Spleen (tissue), 11 donors: ENCODE measurements at regions not wholly inside any gene's neighbourhood (a gene's known extent, or its start where the extent isn't known, plus 50 kb on each side); places are given as distances from the start of the nearest gene placed in this dataset.
A peak's percentile ranks its signal among the peaks of the same experiment; 100 is the strongest.

Experiments
- DNase-seq: peaks from one replicate; pipeline ENCODE4 v3.0.0-alpha.2; 2020
- H3K27ac ChIP-seq, 8 donors: fragments of 200-600 bp; sonication (generic) in 7 of 8; 1 replicate in 4 of 8; 2 replicates in 4 of 8; pipeline versions ENCODE4 v1.5.0 to v1.8.0; 2016 to 2021; ENCODE audit warnings: inconsistent platforms in 4 of 8, mild to moderate bottlenecking in 4 of 8, moderate library complexity in 1 of 8
- H3K27me3 ChIP-seq, 7 donors: fragments of 200-600 bp; sonication (generic) in 6 of 7; replicated peaks in 1 of 7; 1 replicate in 4 of 7; 2 replicates in 3 of 7; pipeline versions ENCODE4 v1.5.0 to v1.8.0; 2016 to 2021; ENCODE audit warnings: inconsistent platforms in 3 of 7, mild to moderate bottlenecking in 1 of 7
- H3K36me3 ChIP-seq, 6 donors: fragments of 200-600 bp; sonication (generic) in 5 of 6; 1 replicate in 4 of 6; 2 replicates in 2 of 6; pipeline versions ENCODE4 v1.5.0 to v1.8.0; 2016 to 2021; ENCODE audit warnings: inconsistent platforms in 2 of 6
- H3K4me1 ChIP-seq, 6 donors: fragments of 200-600 bp; sonication (generic) in 5 of 6; 1 replicate in 3 of 6; 2 replicates in 3 of 6; pipeline versions ENCODE4 v1.5.0 to v1.8.0; 2016 to 2021; ENCODE audit warnings: inconsistent platforms in 3 of 6
- H3K4me3 ChIP-seq, 8 donors: fragments of 200-600 bp; sonication (generic) in 7 of 8; 1 replicate in 4 of 8; 2 replicates in 4 of 8; pipeline versions ENCODE4 v1.5.0 to v1.8.0; 2016 to 2021; ENCODE audit warnings: inconsistent platforms in 4 of 8, mild to moderate bottlenecking in 4 of 8, moderate library complexity in 2 of 8
- H3K9me3 ChIP-seq, 8 donors: fragments of 200-600 bp; sonication (generic) in 7 of 8; 1 replicate in 4 of 8; 2 replicates in 4 of 8; pipeline versions ENCODE4 v1.5.0 to v1.8.0; 2016 to 2021; ENCODE audit warnings: inconsistent platforms in 4 of 8
- POLR2A ChIP-seq, 3 donors: fragments of 450-650 bp; IDR thresholded peaks; one replicate each; pipeline ENCODE4 v1.5.1; 2017; ENCODE audit warnings: antibody characterized with exemption in 3 of 3, mild to moderate bottlenecking in 1 of 3
- POLR2AphosphoS5 ChIP-seq, 3 donors: sonication (generic); formaldehyde crosslinking; IDR thresholded peaks; one replicate each; pipeline ENCODE4 v1.5.1; 2017; ENCODE audit warnings: antibody characterized with exemption in 3 of 3
- WGBS, 5 donors: extraction: QIAGEN DNeasy Blood & Tissue Kit in 3 of 5; methylation state at CpG; one replicate each; pipeline versions ENCODE4 v1.1.5 to v1.1.7; 2013 to 2018; 5-methylcytosine and 5-hydroxymethylcytosine counted together
- intact Hi-C: fragments of 100-400 bp; cut with DNase I; formaldehyde crosslinking; loops from one replicate; pipeline ENCODE4 v1.15.0; 2023; ENCODE audit warnings: low total_unique reads
- TF ChIP-seq, protein P1 (sequence below), 11 experiments: fragments of 200-600 bp in 7 of 11; fragments of 450-650 bp in 4 of 11; sonication (generic) in 4 of 11; IDR thresholded peaks in 8 of 11; conservative IDR thresholded peaks in 3 of 11; 1 replicate in 7 of 11; 2 replicates in 4 of 11; pipeline versions ENCODE4 v1.4.0 to v1.8.0; 2016 to 2021; ENCODE audit warnings: antibody characterized with exemption in 11 of 11, inconsistent platforms in 4 of 11, mild to moderate bottlenecking in 1 of 11
- donor health status: healthy with polysubstance abuse.
- donor health status: DM: no; HTN: no; CAD: no; lungs with moderate emphysema.
- donor health status: DM: no; HTN: no; CAD: no.
- donor health status: Bipolar disorder and iron deficiency.
- donor health status: healthy.
- donor health status: DM: no; HTN: no; CAD: no.
- donor health status: DM: yes; HTN: yes; CAD: no.

DNA sequence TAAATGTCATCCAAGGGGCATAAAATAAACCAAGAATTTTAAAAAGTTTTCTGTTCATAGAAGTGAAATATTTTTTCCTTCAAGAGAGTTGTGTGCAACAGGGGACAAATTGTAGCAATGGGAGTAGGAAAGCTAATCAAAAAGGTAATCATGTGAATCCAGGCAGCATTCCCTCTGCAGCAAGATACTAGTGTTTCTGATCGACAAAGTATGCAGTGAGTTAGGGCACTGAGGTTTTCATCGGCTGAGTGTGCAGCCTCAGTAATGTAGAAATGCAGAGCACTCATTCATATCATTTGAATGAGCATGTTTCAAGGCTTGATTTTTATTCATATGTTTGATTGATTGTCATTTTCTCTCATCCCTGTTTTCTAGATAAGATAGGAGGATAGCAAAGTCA lies 321.7 kb downstream of the PCDH7 start:
- peaks cover 0 to 3% (median 0%) of the 10 kb centered on the region in 6 donors for H3K4me1 ChIP-seq
- no peak overlapping the region for H3K4me3 ChIP-seq
- no peaks in the 10 kb centered on the region for H3K9me3 ChIP-seq
- 86 to 96% (median 90%) methylated on average over 2 of the region's 2 CpGs for WGBS, 5 donors
- H3K27me3 ChIP-seq = no peaks in the 10 kb centered on the region
- DNase-seq = no peak
- H3K36me3 ChIP-seq = no peaks in the 10 kb centered on the region
- intact Hi-C loops = no loop called here
- TF ChIP-seq, protein P1, sequence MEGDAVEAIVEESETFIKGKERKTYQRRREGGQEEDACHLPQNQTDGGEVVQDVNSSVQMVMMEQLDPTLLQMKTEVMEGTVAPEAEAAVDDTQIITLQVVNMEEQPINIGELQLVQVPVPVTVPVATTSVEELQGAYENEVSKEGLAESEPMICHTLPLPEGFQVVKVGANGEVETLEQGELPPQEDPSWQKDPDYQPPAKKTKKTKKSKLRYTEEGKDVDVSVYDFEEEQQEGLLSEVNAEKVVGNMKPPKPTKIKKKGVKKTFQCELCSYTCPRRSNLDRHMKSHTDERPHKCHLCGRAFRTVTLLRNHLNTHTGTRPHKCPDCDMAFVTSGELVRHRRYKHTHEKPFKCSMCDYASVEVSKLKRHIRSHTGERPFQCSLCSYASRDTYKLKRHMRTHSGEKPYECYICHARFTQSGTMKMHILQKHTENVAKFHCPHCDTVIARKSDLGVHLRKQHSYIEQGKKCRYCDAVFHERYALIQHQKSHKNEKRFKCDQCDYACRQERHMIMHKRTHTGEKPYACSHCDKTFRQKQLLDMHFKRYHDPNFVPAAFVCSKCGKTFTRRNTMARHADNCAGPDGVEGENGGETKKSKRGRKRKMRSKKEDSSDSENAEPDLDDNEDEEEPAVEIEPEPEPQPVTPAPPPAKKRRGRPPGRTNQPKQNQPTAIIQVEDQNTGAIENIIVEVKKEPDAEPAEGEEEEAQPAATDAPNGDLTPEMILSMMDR (IDR thresholded peaks at IDR 0.05 in 8 of 11, conservative IDR thresholded peaks at IDR 0.05 in 3 of 11) = no peak
- TF ChIP-seq POLR2A (IDR thresholded peaks at IDR 0.05) = no peak
- no peak for TF ChIP-seq POLR2AphosphoS5 (IDR thresholded peaks at IDR 0.05)
- H3K27ac ChIP-seq = no peak overlapping the region

DNA sequence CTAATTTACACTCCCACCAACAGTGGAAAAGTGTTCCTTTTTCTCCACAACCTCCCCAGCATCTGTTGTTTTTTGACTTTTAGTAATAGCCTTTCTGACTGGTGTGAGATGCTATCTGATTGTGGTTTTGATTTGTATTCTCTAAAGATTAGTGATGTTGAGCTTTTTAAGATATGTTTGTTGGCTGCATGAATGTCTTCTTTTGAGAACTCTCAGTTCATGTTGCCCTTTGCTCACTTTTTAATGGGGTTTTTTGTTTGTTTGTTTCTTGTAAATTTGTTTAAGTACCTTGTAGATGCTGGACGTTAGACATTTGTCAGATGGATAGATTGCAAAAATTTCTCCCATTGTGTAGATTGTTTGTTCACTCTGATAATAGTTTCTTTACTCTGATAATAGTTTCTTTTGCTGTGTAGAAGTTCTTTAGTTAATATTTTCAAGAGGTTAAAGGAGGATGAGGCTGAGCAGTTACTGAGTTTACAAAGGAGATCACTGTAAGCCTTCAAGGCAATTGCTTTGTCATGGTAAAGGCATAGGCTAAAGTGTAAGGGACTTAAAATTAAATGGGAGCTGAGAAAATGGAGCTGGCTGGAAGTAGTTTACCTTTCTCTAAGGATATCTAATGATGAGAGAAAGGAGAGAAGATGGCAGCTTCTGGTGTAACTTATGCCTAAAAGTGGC lies 323.4 kb downstream of the PCDH7 start:
- DNase-seq = no peak
- intact Hi-C loops = no loop called here
- no peaks in the 10 kb centered on the region for H3K27me3 ChIP-seq

DNA sequence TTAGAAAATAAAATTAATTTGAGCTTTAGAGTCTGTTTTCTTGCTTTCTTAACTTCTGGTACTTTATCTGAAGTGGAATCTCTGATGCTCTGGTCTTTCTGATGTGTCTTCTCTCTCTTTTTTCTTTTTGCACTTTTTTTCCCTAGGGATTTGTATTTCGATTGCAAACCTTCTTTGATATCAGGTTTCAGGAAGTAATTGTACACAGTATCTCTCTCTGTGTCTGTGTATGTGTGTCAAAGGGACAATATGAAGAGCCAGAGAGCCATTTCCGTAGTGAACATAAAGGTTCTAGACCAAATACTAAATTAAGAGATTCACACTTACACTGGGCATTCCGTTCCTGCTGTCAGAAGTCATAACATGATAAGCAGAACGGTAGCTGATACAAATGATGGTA lies 325.0 kb downstream of the PCDH7 start:
- Histone ChIP-seq H3K9me3 (no peaks in the 10 kb centered on the region), H3K36me3 (no peaks in the 10 kb centered on the region), H3K27me3 (no peaks in the 10 kb centered on the region), H3K4me3 (no peak overlapping the region), H3K4me1 (peaks cover 0 to 3% (median 0%) of the 10 kb centered on the region in 6 donors), H3K27ac (no peak overlapping the region)
- intact Hi-C loops = no loop called here
- TF ChIP-seq, protein P1 (IDR thresholded peaks at IDR 0.05 in 8 of 11, conservative IDR thresholded peaks at IDR 0.05 in 3 of 11) = no peak
- TF ChIP-seq POLR2A (IDR thresholded peaks at IDR 0.05) = no peak
- TF ChIP-seq POLR2AphosphoS5 (IDR thresholded peaks at IDR 0.05) = no peak
- WGBS, 5 donors = 45 to 75% (median 63%) methylated on average over 4 of the region's 4 CpGs
- no peak for DNase-seq

More for the DNA sequence above, 323.4 kb downstream of the PCDH7 start:
- H3K27ac ChIP-seq = no peak overlapping the region
- WGBS, 5 donors = 47 to 75% (median 70%) methylated on average over 1 of the region's 1 CpG
- H3K4me3 ChIP-seq = no peak overlapping the region
- TF ChIP-seq, protein P1 (IDR thresholded peaks at IDR 0.05 in 8 of 11, conservative IDR thresholded peaks at IDR 0.05 in 3 of 11) = no peak
- TF ChIP-seq POLR2A (IDR thresholded peaks at IDR 0.05) (no peak), POLR2AphosphoS5 (IDR thresholded peaks at IDR 0.05) (no peak)
- no peaks in the 10 kb centered on the region for H3K9me3 ChIP-seq
- no peaks in the 10 kb centered on the region for H3K36me3 ChIP-seq
- H3K4me1 ChIP-seq = peaks cover 0 to 3% (median 0%) of the 10 kb centered on the region in 6 donors

DNA sequence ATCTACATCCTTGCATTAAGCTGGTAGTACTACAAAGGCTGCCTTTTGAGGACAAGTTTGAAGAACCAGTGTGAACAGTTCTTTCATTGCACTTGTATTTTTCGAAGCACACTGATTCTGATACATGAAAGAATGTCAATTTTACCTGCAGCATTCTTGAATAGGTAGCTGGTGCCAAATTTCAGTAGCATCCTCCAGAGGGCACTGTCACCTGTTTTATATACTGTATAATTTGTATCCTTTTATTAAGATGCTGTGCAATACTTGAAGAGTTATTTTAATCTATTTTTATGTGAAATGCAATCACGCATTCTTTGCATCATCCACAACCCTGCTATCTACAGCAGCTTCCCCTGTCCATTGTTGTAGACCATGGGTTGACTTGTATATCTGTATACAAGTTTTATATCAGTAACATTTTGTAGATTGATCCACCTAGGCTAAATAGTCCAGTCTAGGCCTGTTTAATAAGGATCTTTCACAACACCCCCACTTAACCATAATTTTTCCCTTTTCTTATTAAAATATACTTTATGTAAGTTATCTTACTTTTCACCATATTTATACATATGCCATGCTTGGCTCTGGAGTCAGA lies 325.7 kb downstream of the PCDH7 start:
- intact Hi-C loops = no loop called here

More for the DNA sequence above, 325.7 kb downstream of the PCDH7 start:
- H3K36me3 ChIP-seq = no peaks in the 10 kb centered on the region
- TF ChIP-seq POLR2AphosphoS5 (IDR thresholded peaks at IDR 0.05) (no peak), POLR2A (IDR thresholded peaks at IDR 0.05) (no peak)
- TF ChIP-seq, protein P1 (IDR thresholded peaks at IDR 0.05 in 8 of 11, conservative IDR thresholded peaks at IDR 0.05 in 3 of 11) = peak in 3 of 11 experiments; percentile 15 to 25 (median 22)
- no peaks in the 10 kb centered on the region for H3K9me3 ChIP-seq
- H3K4me1 ChIP-seq = peaks cover 0 to 3% (median 0%) of the 10 kb centered on the region in 6 donors
- 62 to 72% (median 70%) methylated on average over 2 of the region's 2 CpGs for WGBS, 5 donors
- DNase-seq = no peak
- H3K27ac ChIP-seq = no peak overlapping the region
- H3K4me3 ChIP-seq = no peak overlapping the region
- H3K27me3 ChIP-seq = no peaks in the 10 kb centered on the region
